HG03066 (cell line): ENCODE measurements at regions not wholly inside any gene's neighbourhood (a gene's known extent, or its start where the extent isn't known, plus 50 kb on each side); places are given as distances from the start of the nearest gene placed in this dataset.

Source experiments
- ATAC-seq: cut with Tn5 transposase; IDR thresholded peaks from one replicate; pipeline ENCODE4 v1.9.1; 2021; ENCODE audit warnings: low read depth; ENCODE audit not compliant: unreplicated experiment

GRCh38 chr6:165806126-165806810 lies 143.2 kb upstream of the PDE10A start:
- ATAC-seq, result no peak

DNA sequence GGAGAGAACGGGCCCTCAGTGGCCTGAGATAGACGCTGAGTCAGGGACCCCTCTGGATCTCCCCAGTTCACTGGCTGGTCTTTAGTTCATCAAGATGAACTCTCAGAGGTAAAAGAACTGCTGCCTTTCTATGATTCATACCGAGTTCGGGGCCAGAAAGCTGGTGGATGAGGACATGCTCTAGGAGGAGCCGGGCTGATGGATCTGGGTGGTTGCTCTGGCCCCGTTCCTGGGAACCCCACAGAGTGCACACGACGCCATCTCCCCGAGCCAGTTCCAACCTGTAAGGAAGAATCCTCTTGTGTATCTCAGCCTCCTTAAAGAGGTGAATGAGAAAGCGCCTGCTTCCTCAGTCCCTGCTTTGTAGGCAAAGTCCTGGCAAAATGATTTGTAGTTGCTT lies 142.6 kb upstream of the PDE10A start:
- no peak for ATAC-seq

GRCh38 chr6:165805067-165805555 lies 142.1 kb upstream of the PDE10A start:
- ATAC-seq, result no peak

DNA sequence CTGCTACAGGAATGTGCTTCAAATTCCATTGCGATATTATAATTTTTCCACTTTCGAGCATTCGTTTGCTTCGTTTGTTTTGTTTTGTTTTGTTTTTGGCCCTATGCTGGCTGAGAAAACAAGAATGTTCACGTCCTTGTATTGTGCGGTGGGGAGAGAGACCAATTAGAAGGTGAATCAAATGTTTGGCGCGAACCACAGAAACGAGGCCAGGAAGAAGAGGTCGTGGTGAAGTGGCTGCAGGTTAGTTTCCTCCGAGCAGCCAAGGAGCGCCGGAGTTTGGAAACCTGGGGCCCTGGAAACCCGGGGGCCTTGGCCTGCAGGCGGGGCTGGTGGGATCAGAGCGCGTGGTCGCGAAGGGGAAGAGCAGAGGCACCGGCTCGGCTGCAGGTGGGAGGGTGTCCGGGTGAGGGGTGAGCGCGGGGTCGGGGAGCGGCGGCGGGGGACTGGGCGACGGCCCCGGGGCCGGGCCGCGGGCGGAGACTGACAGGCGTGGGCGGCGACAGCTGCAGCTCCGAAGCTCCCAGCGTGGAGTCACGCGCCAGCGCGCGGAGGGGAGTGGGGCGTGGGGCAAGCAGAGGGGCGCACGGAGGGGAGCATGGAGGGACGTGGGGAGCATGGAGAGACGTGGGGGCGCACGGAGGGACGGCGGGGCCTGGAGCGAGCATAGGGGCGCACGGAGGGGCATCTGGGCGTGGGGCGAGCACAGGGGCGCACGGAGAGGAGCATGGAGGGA lies 141.5 kb upstream of the PDE10A start:
- no peak for ATAC-seq

GRCh38 chr6:165800337-165800736 lies 137.3 kb upstream of the PDE10A start:
- no peak for ATAC-seq

GRCh38 chr6:165799391-165800153 lies 136.5 kb upstream of the PDE10A start:
- no peak for ATAC-seq

- ATAC-seq, result no peak
These were observed 135.9 kb upstream of the PDE10A start for GRCh38 chr6:165798991-165799390.

DNA sequence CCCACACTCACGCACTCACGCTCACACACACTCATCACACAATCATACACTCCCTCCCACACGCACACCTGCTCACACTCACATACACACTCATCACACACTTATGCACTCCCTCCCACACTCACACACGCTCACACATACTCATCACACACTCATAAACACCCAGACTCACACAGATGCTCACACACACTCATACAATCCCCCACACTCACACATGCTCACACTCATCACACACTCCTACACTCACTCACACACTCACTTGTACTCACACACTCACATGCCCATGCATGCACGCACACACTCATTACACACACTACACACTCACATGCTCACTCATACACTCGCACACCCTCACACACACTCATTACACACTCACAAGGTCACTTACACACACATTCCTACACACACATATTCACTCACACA lies 131.1 kb upstream of the PDE10A start:
- ATAC-seq, result no peak

GRCh38 chr6:165793287-165793825 lies 130.3 kb upstream of the PDE10A start:
- ATAC-seq, result no peak

GRCh38 chr6:165791876-165792437 lies 128.9 kb upstream of the PDE10A start:
- ATAC-seq, result no peak

DNA sequence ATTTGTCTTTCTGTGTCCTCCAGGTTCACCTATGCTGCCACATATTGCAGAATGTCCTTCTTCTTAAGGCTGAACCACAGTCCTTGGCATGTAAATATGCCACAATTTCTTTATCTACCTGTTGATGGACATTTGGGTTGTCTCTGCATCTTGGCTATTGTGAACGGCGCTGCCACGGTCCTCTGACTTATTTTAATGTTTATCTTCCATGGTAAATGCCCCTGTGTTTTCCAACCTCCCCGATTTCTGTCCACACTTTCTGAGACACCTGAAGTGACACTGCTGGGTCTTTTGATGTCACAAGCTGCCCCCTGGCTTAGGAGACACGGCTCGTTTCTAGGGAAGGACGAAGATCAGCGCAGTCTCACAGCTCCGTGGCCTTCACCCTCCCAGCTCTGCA lies 128.3 kb upstream of the PDE10A start:
- no peak for ATAC-seq

- ATAC-seq, result no peak
These were observed 119.8 kb upstream of the PDE10A start for GRCh38 chr6:165782812-165783211.

- ATAC-seq, result no peak
These were observed 119.1 kb upstream of the PDE10A start for GRCh38 chr6:165782134-165782533.

DNA sequence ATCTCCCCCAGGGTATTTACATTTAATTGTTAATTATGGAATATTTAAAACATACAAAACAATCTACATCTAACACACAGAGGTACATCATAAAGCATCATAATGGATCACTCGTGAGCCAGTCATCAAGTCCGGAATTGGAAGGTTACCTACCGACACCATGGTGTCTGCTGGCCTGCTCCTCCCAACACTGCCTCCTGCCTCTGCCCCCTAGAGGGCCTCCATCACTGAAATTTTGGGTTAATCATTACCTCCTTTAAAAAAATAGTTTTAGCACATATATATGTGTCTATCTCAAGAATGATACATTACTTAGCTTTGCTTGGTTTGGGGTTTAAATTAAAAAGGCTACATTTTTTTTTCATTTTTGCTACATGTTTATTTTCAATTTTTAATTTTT lies 114.6 kb upstream of the PDE10A start:
- no peak for ATAC-seq

- ATAC-seq, result no peak
These were observed 113.7 kb upstream of the PDE10A start for GRCh38 chr6:165776691-165777090.

DNA sequence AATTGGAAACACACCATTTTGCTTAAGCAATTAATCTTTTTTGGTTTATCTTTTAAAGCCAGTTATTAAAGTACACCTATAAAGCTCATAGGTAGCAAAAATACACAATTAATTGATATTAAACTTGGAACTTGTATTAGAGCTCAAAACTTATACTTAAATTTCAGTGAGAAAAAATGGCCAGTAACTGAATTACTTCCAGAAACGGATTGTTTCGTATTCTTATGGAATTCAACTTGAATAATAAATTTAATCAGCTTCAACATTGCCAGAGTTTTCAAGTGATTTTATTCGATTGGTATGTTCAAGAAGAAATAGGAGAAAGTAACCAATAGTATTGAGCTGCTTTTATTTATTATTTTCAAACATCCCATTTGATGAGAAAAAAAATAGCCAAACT lies 112.7 kb upstream of the PDE10A start:
- no peak for ATAC-seq

GRCh38 chr6:165774903-165775601 lies 112.0 kb upstream of the PDE10A start:
- ATAC-seq, result no peak

GRCh38 chr6:165770397-165771082 lies 107.5 kb upstream of the PDE10A start:
- no peak for ATAC-seq

DNA sequence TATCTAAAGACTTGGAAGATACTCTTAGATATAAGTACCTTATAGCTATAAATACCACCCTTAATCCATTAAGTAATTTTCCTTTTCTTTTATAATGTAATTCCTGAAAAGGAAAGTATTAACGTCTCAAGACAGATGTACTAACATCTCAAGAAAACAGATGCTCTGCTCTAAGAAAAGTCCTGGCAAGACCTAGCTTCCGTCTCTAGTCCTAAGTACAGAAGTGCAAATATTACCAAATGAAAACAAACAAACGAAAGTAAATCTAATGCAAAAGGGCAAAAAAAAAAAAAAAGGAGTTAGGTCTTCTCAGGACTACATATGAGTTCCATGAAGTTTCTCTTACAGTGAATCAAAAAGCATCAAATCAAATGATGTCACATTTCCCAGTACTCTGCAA lies 106.8 kb upstream of the PDE10A start:
- ATAC-seq, result no peak

DNA sequence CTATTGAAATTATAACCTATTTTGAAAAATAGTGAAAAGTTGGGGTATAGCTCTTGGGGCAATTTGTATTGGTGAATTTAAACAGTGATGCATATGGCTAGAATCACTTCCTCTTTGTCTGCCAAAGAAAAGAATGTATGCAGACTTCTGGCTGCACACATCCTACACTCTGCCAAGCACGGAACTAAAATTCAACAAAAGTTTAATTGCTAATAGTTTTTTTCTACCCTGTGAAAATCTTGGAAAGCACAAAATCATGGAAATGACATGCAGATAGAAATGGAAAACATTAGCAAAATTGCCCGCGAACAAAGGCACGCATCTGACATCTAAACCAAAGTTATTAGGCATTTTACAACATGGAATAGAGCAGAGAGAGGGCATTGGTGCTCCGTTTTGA lies 106.4 kb upstream of the PDE10A start:
- ATAC-seq, result no peak
